GM19372 (cell line): ENCODE measurements at regions not wholly inside any gene's neighbourhood (a gene's known extent, or its start where the extent isn't known, plus 50 kb on each side); places are given as distances from the start of the nearest gene placed in this dataset.

Experiments used
- ATAC-seq: cut with Tn5 transposase; IDR thresholded peaks from one replicate; pipeline ENCODE4 v1.9.1; 2021; ENCODE audit warnings: mild to moderate bottlenecking, low read depth, moderate library complexity; ENCODE audit not compliant: unreplicated experiment

- no peak for ATAC-seq
These were observed 352.7 kb upstream of the ZNF507 start for GRCh38 chr19:31992750-31993149.

GRCh38 chr19:31995546-31995945 is 349.9 kb upstream of the ZNF507 start:
- no peak for ATAC-seq

DNA sequence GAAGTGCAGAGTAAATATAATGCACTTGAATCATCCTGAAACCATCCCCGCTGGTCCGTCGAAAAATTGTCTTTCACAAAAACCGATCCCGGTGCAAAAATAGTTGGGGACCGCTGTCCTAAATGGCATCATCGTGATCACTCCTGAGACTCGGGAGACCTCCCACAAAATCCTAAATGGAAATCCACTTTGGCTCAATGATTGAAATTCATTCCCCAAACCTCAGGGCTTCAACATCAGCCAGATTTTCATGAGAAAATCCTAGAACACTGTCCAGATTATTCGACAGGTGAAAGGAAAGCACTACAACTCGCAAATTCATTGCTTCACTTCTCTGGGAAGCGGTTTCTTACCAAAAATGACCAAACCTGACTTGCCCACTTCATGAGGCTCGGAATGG is 335.3 kb upstream of the ZNF507 start:
- ATAC-seq: no peak

DNA sequence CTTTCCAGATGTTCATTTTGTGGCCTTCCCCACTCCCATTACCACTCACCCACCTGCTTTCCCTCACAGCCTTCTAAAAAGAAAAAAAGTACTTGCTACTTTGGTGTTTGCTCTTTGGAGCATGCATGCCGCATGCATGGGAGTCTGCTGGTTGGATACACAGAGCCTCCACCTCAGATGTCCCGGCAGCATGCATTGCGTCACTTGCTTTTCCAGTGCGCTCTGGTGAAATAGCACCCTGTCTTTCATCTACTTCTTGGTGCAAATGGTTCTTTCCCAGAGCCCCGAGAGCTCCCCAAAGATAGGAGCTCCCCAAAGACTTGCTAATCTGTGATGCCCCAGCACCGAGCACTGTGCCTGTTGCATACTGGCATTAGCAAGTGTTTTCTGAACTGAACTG is 333.2 kb upstream of the ZNF507 start:
- ATAC-seq: no peak

- no peak for ATAC-seq
These were observed 332.4 kb upstream of the ZNF507 start for GRCh38 chr19:32012886-32013631.

DNA sequence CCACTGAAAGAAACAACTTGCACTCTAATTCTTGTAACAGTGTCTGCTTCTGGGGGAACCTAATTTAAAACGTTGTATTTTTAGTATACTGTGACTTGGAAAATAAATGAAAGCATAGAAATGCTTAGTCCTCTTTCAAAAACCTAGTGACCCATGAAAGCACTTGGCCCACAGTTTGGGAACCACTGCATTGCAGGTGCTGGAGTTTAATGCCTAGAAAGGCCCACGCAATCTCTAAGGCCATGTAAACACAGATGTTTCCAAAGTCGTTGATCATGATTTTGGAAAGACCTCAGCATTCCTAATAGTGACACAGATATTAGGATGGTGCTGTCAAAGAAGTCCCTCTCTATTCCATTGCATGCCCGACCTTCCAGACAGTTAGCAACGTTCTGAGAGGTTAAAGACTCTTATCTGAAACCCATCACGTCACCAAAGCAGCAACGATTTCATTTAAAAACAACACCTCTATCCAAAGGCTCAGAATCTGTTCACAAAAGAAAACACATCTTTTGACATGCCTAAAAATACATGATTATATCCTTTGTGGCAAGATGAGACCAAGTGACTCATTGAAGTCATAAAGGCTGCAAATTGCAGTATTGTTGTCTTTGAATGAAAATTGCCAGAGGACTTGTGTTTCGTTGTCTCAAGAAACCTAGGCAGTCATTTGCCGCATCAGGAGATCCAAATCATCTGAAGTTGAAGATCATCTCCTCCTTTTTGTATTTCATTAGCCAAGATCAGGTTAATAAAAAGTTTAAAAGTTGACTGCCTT is 328.0 kb upstream of the ZNF507 start:
- ATAC-seq: no peak

DNA sequence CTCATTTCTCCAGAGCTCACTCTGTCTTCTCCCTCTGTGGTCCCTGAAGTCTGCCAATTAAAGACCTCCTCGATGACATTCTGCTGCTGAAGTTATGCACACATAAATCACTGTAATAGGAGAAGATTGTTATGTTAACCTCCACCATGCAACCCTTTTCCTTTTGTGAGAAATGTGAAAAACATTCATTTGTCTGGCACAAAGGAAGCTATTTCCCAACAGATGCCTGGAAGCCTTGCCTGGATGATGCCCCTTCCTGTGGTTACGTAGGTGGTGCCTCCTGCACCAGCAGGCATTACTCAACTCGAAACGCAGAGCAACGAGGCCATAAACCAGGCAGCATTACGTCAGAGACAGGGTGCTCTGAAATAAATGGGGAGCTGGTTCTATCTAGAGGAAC is 327.4 kb upstream of the ZNF507 start:
- ATAC-seq: no peak

- no peak for ATAC-seq
These were observed 324.9 kb upstream of the ZNF507 start for GRCh38 chr19:32020538-32020937.

DNA sequence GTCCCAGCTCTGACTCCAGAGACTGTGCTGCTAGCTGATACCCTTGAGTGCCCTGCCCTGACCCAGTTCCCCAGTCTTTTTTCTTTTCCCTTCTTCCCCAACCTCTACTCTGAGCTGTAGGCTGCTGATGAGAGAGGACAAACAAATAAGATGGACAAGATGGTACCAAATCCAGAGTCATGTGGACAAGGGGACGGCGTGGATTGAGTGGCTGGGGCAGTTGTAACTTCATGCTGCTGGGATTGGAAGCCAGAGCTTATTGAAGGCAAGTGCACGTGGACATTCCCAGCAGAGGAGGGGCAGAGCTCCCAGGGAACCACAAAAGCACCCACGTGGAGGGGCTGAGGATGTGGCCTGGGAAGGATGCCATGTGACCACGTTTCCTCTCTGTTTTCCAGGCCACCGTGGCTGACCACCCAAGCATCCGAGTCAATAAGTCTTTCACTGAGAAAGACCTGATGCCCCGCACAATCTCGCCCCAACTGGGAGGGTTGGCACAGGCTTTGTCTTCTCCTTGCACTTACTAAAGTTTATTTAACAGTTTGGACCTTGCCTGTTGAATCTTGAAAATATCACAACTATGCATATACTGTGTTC is 323.3 kb upstream of the ZNF507 start:
- no peak for ATAC-seq

- ATAC-seq: no peak
These were observed 322.5 kb upstream of the ZNF507 start for GRCh38 chr19:32022731-32023563.

- ATAC-seq: no peak
These were observed 321.9 kb upstream of the ZNF507 start for GRCh38 chr19:32023564-32023832.

DNA sequence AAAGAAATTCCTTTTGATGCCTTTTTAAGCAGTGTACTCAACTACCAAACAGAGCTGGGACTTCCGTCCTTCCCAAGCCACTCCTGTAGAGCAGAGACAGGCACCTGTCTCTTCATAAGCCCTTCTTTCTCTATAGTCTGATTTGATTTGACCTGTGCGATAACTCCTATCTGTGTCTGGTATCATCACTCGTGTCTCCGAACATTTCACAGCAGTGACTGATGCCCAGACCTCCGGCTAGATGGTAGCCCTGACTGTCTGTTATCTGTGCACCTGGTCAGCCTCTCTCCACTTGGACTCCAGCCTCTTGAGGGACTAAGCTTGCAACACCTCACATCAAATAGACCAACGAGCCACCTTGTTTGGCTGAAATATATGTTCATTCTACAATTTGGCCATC is 316.2 kb upstream of the ZNF507 start:
- ATAC-seq: no peak

- ATAC-seq: no peak
These were observed 312.8 kb upstream of the ZNF507 start for GRCh38 chr19:32032561-32032960.

DNA sequence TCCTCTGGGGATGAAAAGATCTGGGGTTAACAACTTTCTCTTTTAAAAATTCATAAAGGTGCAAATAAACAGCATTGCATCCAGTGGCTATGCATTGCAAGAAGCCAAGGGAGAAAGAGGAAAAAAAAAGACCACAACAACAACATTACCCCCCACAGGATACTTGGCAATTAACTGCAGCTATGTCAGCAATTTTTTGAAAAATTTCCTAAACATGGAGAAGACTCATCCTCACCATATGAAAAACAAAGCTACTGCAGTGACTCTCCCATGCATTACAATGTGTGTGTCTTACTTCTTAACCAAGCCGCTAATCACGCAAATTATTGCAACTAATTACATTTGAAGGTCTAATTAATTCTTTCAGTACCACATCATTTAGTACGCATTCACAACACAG is 309.8 kb upstream of the ZNF507 start:
- ATAC-seq: no peak

DNA sequence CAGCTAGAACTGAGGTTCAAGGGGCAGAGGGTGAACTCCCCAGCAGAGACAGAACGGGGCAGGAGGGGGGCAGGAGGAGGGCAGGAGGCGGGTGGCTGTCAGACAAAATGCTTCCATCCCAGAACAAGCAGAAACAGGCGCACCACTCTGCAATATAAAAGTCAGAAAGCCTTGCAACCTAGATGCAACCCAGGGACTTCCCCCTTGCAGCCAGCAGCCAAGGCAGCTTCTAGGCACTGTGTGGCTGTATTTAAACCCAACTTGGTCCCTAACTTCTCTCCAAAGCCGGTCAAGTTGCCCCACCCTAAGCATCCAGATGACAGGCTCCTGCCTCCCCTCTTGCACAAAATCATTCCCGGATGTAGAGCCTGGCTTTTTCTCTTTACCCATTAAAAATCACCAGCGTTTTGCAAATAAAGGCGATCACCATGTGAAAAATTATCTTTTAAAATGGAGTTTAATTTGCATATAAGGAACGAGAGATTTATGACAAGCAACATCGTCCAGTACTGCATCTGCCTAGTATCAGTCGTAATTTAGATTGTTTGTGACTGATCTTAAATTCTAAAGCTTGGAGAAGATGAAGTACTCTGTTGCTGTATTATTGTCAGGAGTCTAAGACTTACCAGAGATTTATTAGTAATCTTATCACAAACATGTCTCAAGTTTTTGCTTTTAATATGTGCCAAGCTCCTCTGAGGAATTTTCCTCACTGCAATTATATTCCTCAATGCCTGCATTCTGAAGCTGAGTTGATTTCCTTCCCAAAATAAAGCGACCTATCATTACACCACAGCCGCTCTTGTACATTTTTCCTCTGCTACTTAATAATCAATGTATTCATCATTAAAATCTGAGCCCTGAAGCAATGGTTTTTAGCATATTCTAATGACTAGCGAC is 307.1 kb upstream of the ZNF507 start:
- no peak for ATAC-seq

DNA sequence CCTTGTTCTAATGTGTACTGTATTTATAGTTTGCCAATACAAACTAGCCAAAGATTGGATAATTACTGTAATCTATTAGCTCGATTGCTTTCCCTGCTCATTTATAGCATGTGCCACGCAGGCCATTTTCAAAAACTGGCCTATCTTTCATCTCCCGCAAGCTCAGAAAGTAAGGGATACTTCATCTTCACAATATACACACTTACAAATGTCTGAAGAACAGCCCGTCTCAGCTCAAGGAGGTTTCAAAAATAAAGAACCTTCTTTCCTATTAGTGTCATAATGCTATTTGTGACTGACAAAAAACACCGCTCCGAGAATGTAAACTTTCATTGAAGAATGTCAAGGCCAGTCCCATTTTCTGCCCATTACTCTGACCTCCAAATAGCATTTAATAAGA is 306.4 kb upstream of the ZNF507 start:
- no peak for ATAC-seq

DNA sequence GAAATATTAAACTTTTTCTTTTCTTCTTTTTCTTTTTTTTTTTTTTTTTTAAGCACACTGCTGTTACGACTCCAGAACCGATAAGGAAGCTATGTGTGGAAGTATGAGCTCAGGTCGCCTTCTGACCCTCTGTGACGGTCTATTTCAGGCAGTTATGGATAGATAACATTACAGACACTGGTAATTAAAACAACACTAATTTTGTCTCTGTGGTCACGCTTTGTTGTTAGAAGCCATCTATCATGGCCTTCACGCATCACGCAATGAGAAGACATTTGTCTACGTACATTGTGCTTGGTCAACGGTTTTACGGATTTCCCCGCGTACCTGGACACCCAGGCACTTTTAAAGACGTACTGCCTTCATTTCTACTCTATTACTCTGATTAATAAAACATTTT is 306.0 kb upstream of the ZNF507 start:
- ATAC-seq: no peak

- no peak for ATAC-seq
These were observed 305.2 kb upstream of the ZNF507 start for GRCh38 chr19:32040236-32040635.

DNA sequence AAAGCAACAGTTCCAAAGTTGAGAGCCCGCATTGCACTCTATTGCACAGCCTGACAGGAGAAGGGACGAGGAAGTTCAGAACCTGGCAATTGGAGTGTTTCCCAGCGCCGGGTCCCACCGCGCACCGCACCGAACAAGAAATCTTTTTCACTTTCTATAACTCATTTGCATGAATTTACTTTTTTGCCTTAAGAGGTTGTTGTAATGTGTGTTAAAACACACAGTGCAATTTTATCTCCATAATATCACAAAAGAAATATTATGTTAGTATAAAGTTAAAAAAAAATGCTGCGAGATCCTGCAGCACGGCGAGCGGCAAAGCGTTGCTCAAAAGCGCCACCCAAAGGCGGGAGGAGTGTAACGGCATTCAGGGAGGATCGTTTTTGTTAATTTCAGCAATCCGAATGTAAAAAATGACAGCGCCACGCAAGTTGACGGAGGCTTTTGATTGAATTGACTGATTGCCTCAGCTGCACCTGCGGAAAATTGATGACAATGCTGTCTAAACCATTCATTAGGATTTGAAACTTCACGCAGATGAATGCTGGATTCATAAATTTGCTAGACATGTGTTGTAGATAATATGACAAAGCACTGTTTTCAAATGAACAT is 303.6 kb upstream of the ZNF507 start:
- no peak for ATAC-seq

GRCh38 chr19:32047788-32048187 is 297.6 kb upstream of the ZNF507 start:
- ATAC-seq: no peak
